NCI-H748 treated with DMSO at 0.1 percent for 48 hours (cell line): ENCODE measurements at regions not wholly inside any gene's neighbourhood (a gene's known extent, or its start where the extent isn't known, plus 50 kb on each side); places are given as distances from the start of the nearest gene placed in this dataset.

Experiments
- DNase-seq: peaks from one replicate; lab custom pipeline; 2025; lab: John Stamatoyannopoulos, UW

- no peak for DNase-seq
These were observed 79.8 kb upstream of the CCNG1 start for GRCh38 chr5:163357636-163358035.

GRCh38 chr5:163360656-163361055 is 76.7 kb upstream of the CCNG1 start:
- DNase-seq, result no peak

- no peak for DNase-seq
These were observed 75.9 kb upstream of the CCNG1 start for GRCh38 chr5:163361450-163361849.

DNA sequence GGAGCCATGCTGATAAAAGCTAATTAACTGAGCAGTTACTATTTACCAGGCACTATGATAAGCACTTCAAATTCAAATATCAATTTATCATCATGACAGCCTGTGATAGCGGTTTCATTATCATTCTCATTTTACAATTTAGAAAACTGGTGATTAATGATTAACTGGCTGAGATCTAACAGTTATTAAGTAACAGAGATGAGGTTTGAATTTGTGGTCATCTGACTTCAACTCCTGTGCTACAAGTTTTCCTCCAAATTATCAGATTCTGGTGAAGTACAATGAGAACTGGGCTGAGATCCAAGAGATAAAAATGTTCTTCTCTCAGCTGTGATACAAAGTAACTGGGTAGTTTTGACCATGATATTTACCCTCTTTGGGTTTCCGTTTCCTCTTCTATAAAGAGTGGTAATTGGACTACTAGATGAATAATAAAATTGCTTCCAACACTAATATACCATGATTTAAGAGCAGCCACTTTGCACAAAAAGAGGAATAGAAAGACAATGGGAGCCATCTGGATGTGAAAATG is 74.5 kb upstream of the CCNG1 start:
- no peak for DNase-seq

- DNase-seq, result no peak
These were observed 74.0 kb upstream of the CCNG1 start for GRCh38 chr5:163363389-163363788.

DNA sequence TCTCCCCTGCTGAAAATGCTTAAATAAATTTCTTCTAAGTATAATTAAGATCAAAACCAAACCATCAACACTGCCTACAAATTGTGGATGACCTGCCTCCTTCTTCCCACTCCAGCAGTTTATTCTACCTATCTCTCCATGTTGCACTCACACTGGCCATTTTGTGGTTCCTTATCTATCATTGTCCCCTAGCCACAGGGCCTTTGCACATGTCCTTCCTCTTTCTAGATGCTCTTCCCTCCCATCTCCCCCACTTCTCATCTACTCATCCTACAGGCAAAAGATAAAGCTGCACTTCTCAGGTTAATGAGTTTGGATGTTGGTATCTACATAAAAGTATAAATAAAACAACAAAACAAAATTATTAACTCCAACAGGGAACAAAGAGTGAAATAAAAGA is 70.6 kb upstream of the CCNG1 start:
- DNase-seq, result no peak

DNA sequence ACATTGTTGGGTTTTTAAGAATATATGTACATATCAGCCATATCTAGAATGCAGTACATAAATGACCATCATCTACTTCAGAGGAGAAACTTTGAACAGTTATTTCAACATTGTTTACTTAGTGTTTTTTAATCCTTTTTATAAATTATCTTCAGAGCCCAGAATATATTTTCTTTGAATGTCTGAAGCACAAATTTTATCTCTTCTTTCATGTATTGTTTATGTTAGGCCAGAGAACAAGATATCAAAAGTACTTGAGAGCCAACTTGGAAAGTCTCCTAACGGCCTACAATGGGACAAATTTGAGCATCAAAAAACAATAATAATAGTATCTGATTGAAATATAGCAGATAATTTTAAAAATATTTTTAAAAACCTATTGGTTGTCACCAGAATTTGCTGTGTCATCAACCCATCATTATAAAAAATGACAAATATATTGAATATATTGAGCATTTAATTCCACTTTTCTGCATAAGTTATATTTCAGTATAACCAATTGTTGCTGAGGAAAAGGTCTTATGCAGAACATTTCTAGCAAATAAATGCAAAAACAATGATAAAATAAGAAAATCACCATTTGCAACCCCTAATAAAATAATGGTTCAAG is 67.5 kb upstream of the CCNG1 start:
- DNase-seq, result no peak

- no peak for DNase-seq
These were observed 63.8 kb upstream of the CCNG1 start for GRCh38 chr5:163373436-163374084.

DNA sequence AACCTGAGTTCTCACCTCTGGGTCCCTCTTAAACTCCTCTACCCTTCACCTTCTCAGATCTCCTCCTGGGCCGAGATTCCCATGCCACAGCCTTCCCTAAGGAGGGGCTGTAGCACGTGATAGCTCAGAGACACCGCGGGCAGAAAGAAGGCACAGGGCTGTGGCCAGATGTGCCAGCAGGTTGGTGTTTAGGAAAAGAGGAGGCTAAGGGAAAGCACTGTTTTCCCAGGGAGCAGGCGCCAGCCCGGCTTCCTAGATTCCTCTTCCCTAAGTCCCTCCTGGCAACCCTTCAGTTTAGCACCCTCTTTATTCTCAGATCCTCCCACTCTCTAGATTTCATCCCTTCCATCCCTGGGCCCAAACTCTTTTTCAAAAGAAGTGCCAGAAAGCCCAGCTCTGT is 59.4 kb upstream of the CCNG1 start:
- no peak for DNase-seq

DNA sequence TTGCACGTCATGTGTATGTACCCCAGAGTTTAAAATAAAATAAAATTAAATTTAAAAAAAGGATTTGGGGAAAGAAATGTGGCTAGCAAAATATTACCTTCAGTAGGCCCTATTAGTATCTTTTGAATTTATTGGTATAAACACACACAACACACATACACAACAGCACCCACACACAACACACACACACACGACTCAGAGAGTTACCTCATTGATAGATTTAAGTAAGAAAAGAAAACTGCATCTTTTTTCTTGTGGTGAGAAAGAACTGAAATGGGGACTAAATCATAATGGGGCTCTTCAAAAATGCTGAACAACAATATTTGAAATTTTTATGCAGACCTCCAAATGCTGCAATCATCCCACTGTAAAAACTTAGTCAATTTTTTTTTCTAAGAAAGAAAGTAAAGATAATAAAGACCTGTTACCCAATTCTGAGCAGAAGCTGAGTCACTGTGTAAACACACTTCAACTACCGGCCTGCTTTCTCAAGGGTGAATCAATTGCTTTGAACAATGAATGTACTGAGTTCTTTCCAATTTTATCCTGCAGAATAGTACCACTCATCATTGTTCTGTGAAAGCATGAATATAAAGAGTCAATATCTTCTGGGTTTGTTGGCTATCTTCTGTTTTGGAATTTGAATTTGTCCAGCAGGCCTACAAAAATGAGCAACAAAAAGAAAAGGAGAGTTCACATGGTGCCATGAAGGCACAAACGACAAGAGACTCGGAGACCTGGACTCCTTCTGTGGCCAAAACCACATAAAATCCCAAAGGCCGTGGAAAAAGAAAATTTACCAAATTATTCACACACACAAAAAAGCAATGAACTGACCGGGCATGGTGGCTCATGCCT is 57.9 kb upstream of the CCNG1 start:
- DNase-seq, result no peak

- no peak for DNase-seq
These were observed 55.6 kb upstream of the CCNG1 start for GRCh38 chr5:163381832-163382231.

GRCh38 chr5:163383754-163384153 is 53.6 kb upstream of the CCNG1 start:
- DNase-seq, result no peak

DNA sequence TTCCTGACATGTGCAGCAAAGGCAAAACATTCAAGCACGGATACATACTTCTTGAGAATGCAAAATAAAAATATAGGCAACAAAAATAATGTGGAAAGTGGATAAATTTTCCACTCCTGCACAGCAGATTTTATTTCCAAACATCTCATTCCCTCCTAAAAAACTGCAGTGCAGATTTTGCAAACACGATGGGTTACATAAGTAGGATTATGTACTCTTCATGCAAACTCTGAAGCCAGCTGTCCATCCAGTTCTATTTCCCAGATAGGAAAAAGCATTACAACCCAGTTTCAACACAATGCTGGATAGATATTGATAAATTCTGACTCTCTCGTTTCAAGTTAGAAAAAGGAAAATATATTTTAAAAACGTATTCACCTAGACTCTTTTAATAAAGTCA is 52.7 kb upstream of the CCNG1 start:
- DNase-seq, result no peak

DNA sequence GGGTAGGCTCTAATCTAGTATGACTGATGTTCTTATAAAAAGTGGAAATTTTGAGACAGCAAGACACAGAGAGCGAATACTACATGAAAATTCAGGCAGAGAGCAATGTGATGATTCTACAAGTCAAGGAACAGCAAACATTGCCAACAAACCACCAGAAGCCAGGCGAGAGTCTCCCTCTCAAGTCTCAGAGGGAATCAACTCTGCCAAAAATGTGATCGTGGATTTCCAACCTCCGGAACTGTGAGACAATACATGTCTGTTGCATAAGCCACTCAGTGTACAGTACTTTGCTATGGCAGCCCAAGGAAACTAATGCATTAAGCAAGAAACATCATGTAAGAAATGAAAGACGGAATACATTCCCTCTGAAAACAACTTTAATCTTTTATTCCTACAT is 52.1 kb upstream of the CCNG1 start:
- no peak for DNase-seq

GRCh38 chr5:163385824-163386223 is 51.6 kb upstream of the CCNG1 start:
- no peak for DNase-seq

DNA sequence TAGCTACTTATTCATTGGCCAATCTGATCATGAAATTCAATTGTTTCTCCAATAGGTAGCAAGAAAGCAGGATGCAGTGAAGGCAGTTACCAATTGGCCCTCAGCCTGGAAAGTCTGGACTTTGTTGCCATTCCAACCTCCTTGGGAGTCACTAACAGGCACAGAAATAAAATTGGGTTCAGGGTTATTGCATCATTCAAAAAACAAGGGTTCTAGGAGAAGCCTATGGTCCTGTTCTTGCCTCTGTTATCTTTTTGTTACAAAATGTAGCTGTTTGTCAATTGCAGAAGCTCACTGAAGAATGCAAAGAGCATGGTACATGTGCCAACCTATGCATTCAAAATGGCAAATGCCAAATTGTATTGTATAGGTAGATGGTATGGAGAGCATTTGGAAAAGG is 51.0 kb upstream of the CCNG1 start:
- DNase-seq, result no peak

DNA sequence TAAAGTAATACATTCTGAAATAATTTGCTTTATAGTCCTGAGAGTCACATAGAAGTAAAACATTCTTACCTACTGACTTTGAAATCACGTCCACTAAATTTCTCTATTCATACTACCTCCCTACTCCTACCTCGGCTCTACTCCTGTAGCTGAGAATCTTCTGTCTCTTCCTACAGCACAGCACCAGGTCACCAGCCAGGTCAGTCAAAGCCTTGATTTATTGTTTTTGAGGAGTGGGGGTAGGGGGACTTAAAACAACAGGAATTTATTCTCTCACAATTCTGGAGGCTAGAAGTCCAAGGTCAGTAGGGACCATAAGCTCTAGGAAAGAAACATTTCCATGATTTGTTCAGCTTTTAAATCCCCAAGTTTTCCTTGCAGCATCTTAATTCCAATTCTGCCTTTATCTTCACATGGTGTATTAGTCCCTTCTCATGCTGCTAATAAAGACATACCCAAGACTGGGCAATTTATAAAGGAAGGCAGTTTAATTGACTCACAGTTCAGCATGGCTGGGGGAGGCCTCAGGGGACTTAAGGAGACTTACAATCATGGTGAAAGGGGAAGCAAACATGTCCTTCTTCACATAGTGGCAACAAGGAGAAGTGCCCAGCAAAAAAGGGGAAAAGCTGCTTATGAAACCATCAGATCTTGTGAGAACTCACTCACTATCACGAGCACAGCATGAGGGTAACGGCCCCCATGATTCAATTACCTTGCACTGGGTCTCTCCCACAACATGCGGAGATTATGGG is 49.6 kb upstream of the CCNG1 start:
- no peak for DNase-seq
